ENCODE measurements at regions not wholly inside any gene's neighbourhood (a gene's known extent, or its start where the extent isn't known, plus 50 kb on each side); places are given as distances from the start of the nearest gene placed in this dataset.

- Histone ChIP-seq H3K36me3 (no peaks in the 10 kb centered on the region), H3K9me3 (no peaks in the 10 kb centered on the region), H3K27ac (no peak overlapping the region), H3K4me1 (no peaks in the 10 kb centered on the region), H3K27me3 (no peaks in the 10 kb centered on the region), H3K4me3 (no peak overlapping the region)
- no peak for TF ChIP-seq CTCF (IDR thresholded peaks at IDR 0.05)
- intact Hi-C loops (cut with DNase I) = no loop called here
- no peak for DNase-seq (ENCODE audit: low spot score in 2 of 2)
These were observed 246.8 kb upstream of the RAI14 start for GRCh38 chr5:34409373-34409772.

- no peak for DNase-seq (ENCODE audit: low spot score in 2 of 2)
- H3K27ac ChIP-seq = no peak overlapping the region
These were observed 245.6 kb upstream of the RAI14 start for GRCh38 chr5:34410411-34411139.

GRCh38 chr5:34411470-34412346 lies 244.4 kb upstream of the RAI14 start:
- no peak for TF ChIP-seq CTCF (IDR thresholded peaks at IDR 0.05)
- Histone ChIP-seq H3K36me3 (no peaks in the 10 kb centered on the region), H3K27ac (no peak overlapping the region), H3K4me3 (no peak overlapping the region), H3K27me3 (no peaks in the 10 kb centered on the region), H3K4me1 (no peaks in the 10 kb centered on the region), H3K9me3 (no peaks in the 10 kb centered on the region)
- no peak for DNase-seq (ENCODE audit: low spot score in 2 of 2)
- intact Hi-C loops (cut with DNase I) = no loop called here

More at GRCh38 chr5:34410411-34411139, 245.6 kb upstream of the RAI14 start:
- TF ChIP-seq CTCF (IDR thresholded peaks at IDR 0.05) = no peak
- H3K9me3 ChIP-seq = no peaks in the 10 kb centered on the region
- H3K4me3 ChIP-seq = no peak overlapping the region
- no peaks in the 10 kb centered on the region for H3K4me1 ChIP-seq
- H3K36me3 ChIP-seq = no peaks in the 10 kb centered on the region
- no peaks in the 10 kb centered on the region for H3K27me3 ChIP-seq
- intact Hi-C loops (cut with DNase I) = no loop called here

- Histone ChIP-seq H3K36me3 (no peaks in the 10 kb centered on the region), H3K4me3 (no peak overlapping the region), H3K27ac (no peak overlapping the region), H3K4me1 (no peaks in the 10 kb centered on the region), H3K27me3 (no peaks in the 10 kb centered on the region), H3K9me3 (no peaks in the 10 kb centered on the region)
- no peak for DNase-seq (ENCODE audit: low spot score in 2 of 2)
- intact Hi-C loops (cut with DNase I) = no loop called here
- TF ChIP-seq CTCF (IDR thresholded peaks at IDR 0.05) = no peak
These were observed 243.4 kb upstream of the RAI14 start for GRCh38 chr5:34412736-34413135.

- H3K36me3 ChIP-seq = no peaks in the 10 kb centered on the region
- no peaks in the 10 kb centered on the region for H3K27me3 ChIP-seq
- no peaks in the 10 kb centered on the region for H3K9me3 ChIP-seq
- no peaks in the 10 kb centered on the region for H3K4me1 ChIP-seq
- DNase-seq (ENCODE audit: low spot score in 2 of 2) = no peak
- no peak overlapping the region for H3K4me3 ChIP-seq
- H3K27ac ChIP-seq = no peak overlapping the region
- intact Hi-C loops (cut with DNase I) = no loop called here
- no peak for TF ChIP-seq CTCF (IDR thresholded peaks at IDR 0.05)
These were observed 240.4 kb upstream of the RAI14 start for GRCh38 chr5:34415559-34416198.

Data from ascending aorta (tissue), 2 donors.